ENCODE measurements at regions not wholly inside any gene's neighbourhood (a gene's known extent, or its start where the extent isn't known, plus 50 kb on each side); places are given as distances from the start of the nearest gene placed in this dataset.

GRCh38 chr2:123566291-123566946, 458.7 kb upstream of the CNTNAP5 start:
- no peak for TF ChIP-seq EZH2 (IDR thresholded peaks at IDR 0.05; ENCODE audit: insufficient read depth, low read length)
- TF ChIP-seq, protein P1, sequence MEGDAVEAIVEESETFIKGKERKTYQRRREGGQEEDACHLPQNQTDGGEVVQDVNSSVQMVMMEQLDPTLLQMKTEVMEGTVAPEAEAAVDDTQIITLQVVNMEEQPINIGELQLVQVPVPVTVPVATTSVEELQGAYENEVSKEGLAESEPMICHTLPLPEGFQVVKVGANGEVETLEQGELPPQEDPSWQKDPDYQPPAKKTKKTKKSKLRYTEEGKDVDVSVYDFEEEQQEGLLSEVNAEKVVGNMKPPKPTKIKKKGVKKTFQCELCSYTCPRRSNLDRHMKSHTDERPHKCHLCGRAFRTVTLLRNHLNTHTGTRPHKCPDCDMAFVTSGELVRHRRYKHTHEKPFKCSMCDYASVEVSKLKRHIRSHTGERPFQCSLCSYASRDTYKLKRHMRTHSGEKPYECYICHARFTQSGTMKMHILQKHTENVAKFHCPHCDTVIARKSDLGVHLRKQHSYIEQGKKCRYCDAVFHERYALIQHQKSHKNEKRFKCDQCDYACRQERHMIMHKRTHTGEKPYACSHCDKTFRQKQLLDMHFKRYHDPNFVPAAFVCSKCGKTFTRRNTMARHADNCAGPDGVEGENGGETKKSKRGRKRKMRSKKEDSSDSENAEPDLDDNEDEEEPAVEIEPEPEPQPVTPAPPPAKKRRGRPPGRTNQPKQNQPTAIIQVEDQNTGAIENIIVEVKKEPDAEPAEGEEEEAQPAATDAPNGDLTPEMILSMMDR (IDR thresholded peaks at IDR 0.05; ENCODE audit: insufficient read depth, low read depth, low read length), result no peak
